AG04449 (cell line): ENCODE measurements at regions not wholly inside any gene's neighbourhood (a gene's known extent, or its start where the extent isn't known, plus 50 kb on each side); places are given as distances from the start of the nearest gene placed in this dataset.

ENCODE experiments used
- CTCF ChIA-PET: fragments of 350-600 bp; formaldehyde crosslinking; extraction: SDS; loops from one replicate; lab custom pipeline; 2021; ENCODE audit warnings: antibody characterized with exemption; lab: Yijun Ruan, JAX
- POLR2A ChIA-PET: fragments of 400-600, 350-600 bp; formaldehyde crosslinking; extraction: SDS; loops from one replicate; lab custom pipeline; 2020; ENCODE audit warnings: antibody characterized with exemption, inconsistent platforms; lab: Yijun Ruan, JAX
- DNase-seq: peaks from one replicate; pipeline ENCODE4 v3.0.0-alpha.2; 2010; ENCODE audit warnings: low read depth, low spot score
- H3K4me3 ChIP-seq: 2 replicates; pipeline ENCODE4 v1.5.1; 2011; ENCODE audit warnings: low read depth, mild to moderate bottlenecking, control low read depth, low read length
- TF ChIP-seq, protein P1 (sequence below): IDR thresholded peaks from one replicate; pipeline ENCODE4 v1.5.1; 2011; ENCODE audit warnings: mild to moderate bottlenecking, moderate library complexity, low read length, control low read depth, inconsistent platforms; ENCODE audit not compliant: insufficient read depth; ENCODE audit errors: missing control alignments

- no peak overlapping the region for H3K4me3 ChIP-seq
- no peak for DNase-seq
- TF ChIP-seq, protein P1, sequence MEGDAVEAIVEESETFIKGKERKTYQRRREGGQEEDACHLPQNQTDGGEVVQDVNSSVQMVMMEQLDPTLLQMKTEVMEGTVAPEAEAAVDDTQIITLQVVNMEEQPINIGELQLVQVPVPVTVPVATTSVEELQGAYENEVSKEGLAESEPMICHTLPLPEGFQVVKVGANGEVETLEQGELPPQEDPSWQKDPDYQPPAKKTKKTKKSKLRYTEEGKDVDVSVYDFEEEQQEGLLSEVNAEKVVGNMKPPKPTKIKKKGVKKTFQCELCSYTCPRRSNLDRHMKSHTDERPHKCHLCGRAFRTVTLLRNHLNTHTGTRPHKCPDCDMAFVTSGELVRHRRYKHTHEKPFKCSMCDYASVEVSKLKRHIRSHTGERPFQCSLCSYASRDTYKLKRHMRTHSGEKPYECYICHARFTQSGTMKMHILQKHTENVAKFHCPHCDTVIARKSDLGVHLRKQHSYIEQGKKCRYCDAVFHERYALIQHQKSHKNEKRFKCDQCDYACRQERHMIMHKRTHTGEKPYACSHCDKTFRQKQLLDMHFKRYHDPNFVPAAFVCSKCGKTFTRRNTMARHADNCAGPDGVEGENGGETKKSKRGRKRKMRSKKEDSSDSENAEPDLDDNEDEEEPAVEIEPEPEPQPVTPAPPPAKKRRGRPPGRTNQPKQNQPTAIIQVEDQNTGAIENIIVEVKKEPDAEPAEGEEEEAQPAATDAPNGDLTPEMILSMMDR, result no peak
- ChIA-PET POLR2A (no interaction called here), CTCF (interaction anchor here (1.3 to 1.7 kb wide), 2 partner anchors 27 to 612 kb away, joined by 3 read pairs; no protein-coding TSS in a partner anchor)
These were observed 101.6 kb upstream of the RTL6 start for GRCh38 chr22:44599500-44600140.

DNA sequence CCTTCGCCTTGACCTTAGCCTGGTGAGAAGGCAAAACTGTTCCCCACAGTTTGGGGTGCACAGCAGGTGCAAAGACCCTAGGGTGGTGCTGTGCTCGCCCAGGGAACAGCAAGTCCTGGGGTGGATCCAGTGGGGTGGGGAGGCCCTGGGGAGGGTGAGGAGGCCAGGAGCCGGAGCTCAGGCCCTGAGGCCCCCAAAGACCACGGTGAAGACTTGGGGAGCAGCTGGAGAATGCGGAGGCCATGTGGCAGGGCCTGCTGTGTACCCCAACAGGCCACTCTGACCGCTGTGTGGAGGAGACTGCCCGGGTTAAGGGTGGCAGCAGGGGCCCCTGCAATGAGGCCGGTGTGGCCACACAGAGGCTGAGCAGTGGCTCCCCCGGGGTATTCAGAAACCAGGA, 101.1 kb upstream of the RTL6 start:
- POLR2A ChIA-PET, result no interaction called here
- no peak overlapping the region for H3K4me3 ChIP-seq
- no peak for DNase-seq
- TF ChIP-seq, protein P1, result no peak
- CTCF ChIA-PET, result interaction anchor here (1.3 to 1.7 kb wide), 2 partner anchors 27 to 612 kb away, joined by 3 read pairs; no protein-coding TSS in a partner anchor

- DNase-seq, result no peak
- ChIA-PET POLR2A (no interaction called here), CTCF (no interaction called here)
- no peak overlapping the region for H3K4me3 ChIP-seq
- TF ChIP-seq, protein P1, result no peak
These were observed 99.6 kb upstream of the RTL6 start for GRCh38 chr22:44597616-44598015.

DNA sequence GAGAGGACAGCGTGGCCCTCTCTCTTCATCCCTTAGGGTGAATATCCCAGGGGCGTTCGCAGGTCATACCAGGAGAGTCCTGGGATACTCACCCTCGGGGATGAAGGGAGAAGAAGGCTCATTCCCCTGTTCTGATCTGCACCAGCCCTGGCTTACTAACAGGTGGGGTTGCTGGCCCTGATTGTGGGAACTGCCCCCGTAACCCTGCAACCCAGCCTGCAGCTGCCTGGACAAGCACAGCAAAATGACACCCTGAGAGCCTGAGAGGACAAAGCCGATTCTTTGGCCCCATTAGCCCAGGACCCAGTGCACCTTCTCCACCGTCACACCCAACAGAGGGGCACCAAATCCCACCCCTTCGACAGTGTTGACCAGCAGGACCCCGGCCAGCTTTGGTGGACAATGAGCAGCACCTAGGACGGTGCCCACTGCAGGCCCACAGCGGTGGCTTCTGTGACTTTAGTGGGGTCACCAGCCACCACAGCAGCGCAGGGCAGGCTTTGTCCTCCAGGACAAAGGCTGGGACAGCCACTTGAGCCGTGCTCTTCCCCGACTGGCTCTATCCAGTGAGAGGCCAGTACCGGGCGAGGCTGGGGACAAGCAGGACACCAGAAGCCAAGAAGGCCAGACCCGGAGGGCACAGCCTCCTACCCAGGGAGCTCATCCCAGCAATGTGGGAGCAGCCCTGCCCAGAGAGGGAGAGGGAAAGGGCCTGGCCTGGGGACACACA, 98.5 kb upstream of the RTL6 start:
- DNase-seq, result no peak
- ChIA-PET CTCF (no interaction called here), POLR2A (no interaction called here)
- TF ChIP-seq, protein P1, result no peak
- H3K4me3 ChIP-seq, result no peak overlapping the region

GRCh38 chr22:44595841-44596341, 97.9 kb upstream of the RTL6 start:
- no peak for DNase-seq
- no peak overlapping the region for H3K4me3 ChIP-seq
- POLR2A ChIA-PET, result no interaction called here
- TF ChIP-seq, protein P1, result no peak
- CTCF ChIA-PET, result no interaction called here

DNA sequence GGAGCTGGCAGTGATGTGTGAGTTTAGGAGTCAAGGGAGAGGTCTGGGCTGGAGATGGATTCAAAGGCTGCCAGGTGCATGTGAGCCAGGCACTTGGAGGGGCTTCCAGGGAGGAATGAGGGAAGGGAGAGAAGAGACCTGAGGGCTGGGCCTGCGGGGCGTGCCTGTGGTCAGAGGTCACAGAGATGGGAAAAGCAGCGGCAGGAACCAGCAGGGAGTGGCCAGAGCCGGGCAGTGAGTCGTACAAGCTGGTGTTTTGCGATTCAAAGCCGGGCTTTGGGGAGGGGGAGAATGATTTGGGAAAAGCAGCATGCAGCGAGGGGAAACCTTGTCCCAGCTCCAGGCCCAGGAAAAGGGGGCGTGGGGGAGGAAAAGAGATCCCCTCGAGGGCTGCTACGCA, 96.9 kb upstream of the RTL6 start:
- DNase-seq, result no peak
- no peak overlapping the region for H3K4me3 ChIP-seq
- TF ChIP-seq, protein P1, result no peak
- POLR2A ChIA-PET, result no interaction called here
- CTCF ChIA-PET, result no interaction called here
